ENCODE measurements at regions not wholly inside any gene's neighbourhood (a gene's known extent, or its start where the extent isn't known, plus 50 kb on each side); places are given as distances from the start of the nearest gene placed in this dataset.

DNA sequence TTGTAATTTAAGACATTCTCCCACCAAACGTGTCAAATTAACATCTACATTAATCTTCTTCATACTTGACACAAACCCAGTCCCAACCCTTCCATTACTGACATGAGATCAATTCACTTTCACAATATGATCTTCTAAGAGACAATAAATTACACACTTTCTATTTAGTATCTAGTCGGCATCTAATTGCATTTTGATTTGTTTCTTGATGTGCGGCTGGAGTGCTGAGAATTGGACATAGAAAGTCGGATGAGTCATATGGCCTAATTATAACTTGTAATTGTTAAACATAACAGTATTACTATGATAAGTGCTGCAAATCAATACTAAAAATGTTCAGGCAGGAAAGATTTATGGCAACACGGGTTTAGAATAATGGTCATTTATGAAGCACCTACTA, 78.4 kb upstream of the RORA start:
- H3K4me1 ChIP-seq (ENCODE audit: insufficient read depth), result no peaks in the 10 kb centered on the region
- no peaks in the 10 kb centered on the region for H3K9me2 ChIP-seq (replicated peaks; ENCODE audit: insufficient read depth)
- no peaks in the 10 kb centered on the region for H4K20me1 ChIP-seq (ENCODE audit: insufficient read depth, poor library complexity, severe bottlenecking)
- no peak for DNase-seq (ENCODE audit: low spot score)
- H3K79me2 ChIP-seq, result no peaks in the 10 kb centered on the region
- TF ChIP-seq EZH2phosphoT487 (IDR thresholded peaks at IDR 0.05; ENCODE audit: low read depth, severe bottlenecking, unreplicated experiment), result no peak
- no peak for TF ChIP-seq EZH2 (IDR thresholded peaks at IDR 0.05; ENCODE audit: borderline replicate concordance)
- TF ChIP-seq, protein P1, sequence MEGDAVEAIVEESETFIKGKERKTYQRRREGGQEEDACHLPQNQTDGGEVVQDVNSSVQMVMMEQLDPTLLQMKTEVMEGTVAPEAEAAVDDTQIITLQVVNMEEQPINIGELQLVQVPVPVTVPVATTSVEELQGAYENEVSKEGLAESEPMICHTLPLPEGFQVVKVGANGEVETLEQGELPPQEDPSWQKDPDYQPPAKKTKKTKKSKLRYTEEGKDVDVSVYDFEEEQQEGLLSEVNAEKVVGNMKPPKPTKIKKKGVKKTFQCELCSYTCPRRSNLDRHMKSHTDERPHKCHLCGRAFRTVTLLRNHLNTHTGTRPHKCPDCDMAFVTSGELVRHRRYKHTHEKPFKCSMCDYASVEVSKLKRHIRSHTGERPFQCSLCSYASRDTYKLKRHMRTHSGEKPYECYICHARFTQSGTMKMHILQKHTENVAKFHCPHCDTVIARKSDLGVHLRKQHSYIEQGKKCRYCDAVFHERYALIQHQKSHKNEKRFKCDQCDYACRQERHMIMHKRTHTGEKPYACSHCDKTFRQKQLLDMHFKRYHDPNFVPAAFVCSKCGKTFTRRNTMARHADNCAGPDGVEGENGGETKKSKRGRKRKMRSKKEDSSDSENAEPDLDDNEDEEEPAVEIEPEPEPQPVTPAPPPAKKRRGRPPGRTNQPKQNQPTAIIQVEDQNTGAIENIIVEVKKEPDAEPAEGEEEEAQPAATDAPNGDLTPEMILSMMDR (IDR thresholded peaks at IDR 0.05; ENCODE audit: poor library complexity), result no peak
- no peak overlapping the region for H2AFZ ChIP-seq
- 93% methylated on average over 5 of the region's 5 CpGs for WGBS (ENCODE audit: low lambda C conversion rate, missing lambda C conversion rate)
- no peak overlapping the region for H3K4me2 ChIP-seq
- no peaks in the 10 kb centered on the region for H3K27me3 ChIP-seq
- no peak overlapping the region for H3K27ac ChIP-seq
- no peak overlapping the region for H3K4me3 ChIP-seq
- no peaks in the 10 kb centered on the region for H3K36me3 ChIP-seq (replicated peaks; ENCODE audit: insufficient read depth, low read depth)
- no peaks in the 10 kb centered on the region for H3K9me3 ChIP-seq (ENCODE audit: low read depth)

DNA sequence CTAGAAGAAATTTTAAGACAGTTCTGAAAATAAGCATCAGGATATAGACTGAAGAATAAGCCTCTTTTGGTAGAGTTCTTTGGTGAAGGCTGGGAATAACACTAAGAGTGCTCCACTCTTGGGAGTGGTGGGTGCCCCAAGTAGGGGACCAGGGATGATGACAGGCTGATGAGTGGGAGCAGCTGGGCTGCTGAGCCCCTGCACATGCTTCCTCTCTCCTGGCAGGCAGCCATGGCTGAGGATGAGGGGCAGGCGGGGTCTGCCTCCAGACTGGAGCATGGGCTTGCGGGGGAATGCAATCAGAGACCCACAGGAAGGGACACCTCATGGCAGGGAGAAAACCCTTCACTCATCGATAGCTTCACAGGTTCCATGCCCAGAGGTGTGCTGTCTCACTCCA, 72.6 kb upstream of the RORA start:
- TF ChIP-seq EZH2 (IDR thresholded peaks at IDR 0.05; ENCODE audit: borderline replicate concordance), result no peak
- TF ChIP-seq, protein P1 (IDR thresholded peaks at IDR 0.05; ENCODE audit: poor library complexity), result no peak
- TF ChIP-seq EZH2phosphoT487 (IDR thresholded peaks at IDR 0.05; ENCODE audit: low read depth, severe bottlenecking, unreplicated experiment), result no peak
- H3K9me2 ChIP-seq (replicated peaks; ENCODE audit: insufficient read depth), result no peaks in the 10 kb centered on the region
- no peaks in the 10 kb centered on the region for H3K27me3 ChIP-seq
- H3K36me3 ChIP-seq (replicated peaks; ENCODE audit: insufficient read depth, low read depth), result no peaks in the 10 kb centered on the region
- DNase-seq (ENCODE audit: low spot score), result no peak
- no peak overlapping the region for H3K27ac ChIP-seq
- no peaks in the 10 kb centered on the region for H3K79me2 ChIP-seq
- H3K4me2 ChIP-seq, result no peak overlapping the region
- no peaks in the 10 kb centered on the region for H4K20me1 ChIP-seq (ENCODE audit: insufficient read depth, poor library complexity, severe bottlenecking)
- H3K4me3 ChIP-seq, result no peak overlapping the region
- H3K9me3 ChIP-seq (ENCODE audit: low read depth), result no peaks in the 10 kb centered on the region
- WGBS (ENCODE audit: low lambda C conversion rate, missing lambda C conversion rate), result 85% methylated on average over 3 of the region's 3 CpGs
- H3K4me1 ChIP-seq (ENCODE audit: insufficient read depth), result no peaks in the 10 kb centered on the region
- H2AFZ ChIP-seq, result no peak overlapping the region

DNA sequence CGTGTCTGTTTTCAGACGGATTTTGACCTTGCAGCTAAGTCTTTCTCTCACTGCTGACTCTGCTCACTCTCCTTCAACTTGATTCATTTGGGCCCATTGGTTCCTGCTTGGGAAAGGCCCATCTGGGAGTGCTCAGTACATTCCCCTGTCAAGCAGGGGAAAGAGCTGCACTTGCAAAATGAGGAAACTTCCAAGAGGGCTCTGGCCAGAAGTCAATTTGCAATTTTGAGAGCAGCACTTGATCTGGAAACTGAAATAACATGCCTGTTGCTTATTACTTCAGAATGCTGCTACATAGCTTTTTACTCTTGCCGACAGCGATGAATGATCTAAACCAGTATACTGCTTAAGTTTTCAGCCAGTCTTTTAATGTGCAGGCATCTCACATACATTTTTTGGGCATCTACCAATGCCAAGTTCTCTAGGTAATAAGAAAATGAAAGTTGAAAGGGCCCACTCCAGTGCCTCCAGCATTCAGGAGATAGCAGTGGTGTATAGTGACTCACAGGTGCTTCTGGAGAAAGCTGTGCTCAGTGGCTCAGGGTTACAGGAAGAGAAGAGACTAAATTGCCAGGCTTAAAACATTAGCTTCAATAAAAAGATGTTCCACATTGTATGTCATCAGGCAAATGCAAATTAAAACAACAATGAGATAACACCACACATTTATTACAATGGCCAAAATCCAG, 70.1 kb upstream of the RORA start:
- 81% methylated on average over 4 of the region's 4 CpGs for WGBS (ENCODE audit: low lambda C conversion rate, missing lambda C conversion rate)
- Histone ChIP-seq H4K20me1 (ENCODE audit: insufficient read depth, poor library complexity, severe bottlenecking) (no peaks in the 10 kb centered on the region), H3K9me2 (replicated peaks; ENCODE audit: insufficient read depth) (no peaks in the 10 kb centered on the region), H3K27me3 (no peaks in the 10 kb centered on the region), H2AFZ (no peak overlapping the region), H3K4me3 (no peak overlapping the region), H3K27ac (no peak overlapping the region), H3K36me3 (replicated peaks; ENCODE audit: insufficient read depth, low read depth) (no peaks in the 10 kb centered on the region), H3K9me3 (ENCODE audit: low read depth) (no peaks in the 10 kb centered on the region), H3K79me2 (no peaks in the 10 kb centered on the region), H3K4me1 (ENCODE audit: insufficient read depth) (no peaks in the 10 kb centered on the region), H3K4me2 (no peak overlapping the region)
- TF ChIP-seq, protein P1 (IDR thresholded peaks at IDR 0.05; ENCODE audit: poor library complexity), result no peak
- TF ChIP-seq EZH2 (IDR thresholded peaks at IDR 0.05; ENCODE audit: borderline replicate concordance) (no peak), EZH2phosphoT487 (IDR thresholded peaks at IDR 0.05; ENCODE audit: low read depth, severe bottlenecking, unreplicated experiment) (no peak)
- no peak for DNase-seq (ENCODE audit: low spot score)
